AG09319 (cell line): ENCODE measurements at regions not wholly inside any gene's neighbourhood (a gene's known extent, or its start where the extent isn't known, plus 50 kb on each side); places are given as distances from the start of the nearest gene placed in this dataset.
"Not testable (repeated sequence)": the region's sequence is repeated elsewhere in the genome, so short reads cannot be mapped to it uniquely, and the experiment has no call there.

Experiments
- DNase-seq: peaks from one replicate; pipeline ENCODE4 v3.0.0-alpha.2; 2010; ENCODE audit warnings: low read depth; ENCODE audit errors: extremely low read depth
- TF ChIP-seq, protein P1 (sequence below): IDR thresholded peaks from 2 replicates; pipeline ENCODE4 v1.5.1; 2011; ENCODE audit warnings: low read depth, mild to moderate bottlenecking, inconsistent platforms, low read length, moderate library complexity

DNA sequence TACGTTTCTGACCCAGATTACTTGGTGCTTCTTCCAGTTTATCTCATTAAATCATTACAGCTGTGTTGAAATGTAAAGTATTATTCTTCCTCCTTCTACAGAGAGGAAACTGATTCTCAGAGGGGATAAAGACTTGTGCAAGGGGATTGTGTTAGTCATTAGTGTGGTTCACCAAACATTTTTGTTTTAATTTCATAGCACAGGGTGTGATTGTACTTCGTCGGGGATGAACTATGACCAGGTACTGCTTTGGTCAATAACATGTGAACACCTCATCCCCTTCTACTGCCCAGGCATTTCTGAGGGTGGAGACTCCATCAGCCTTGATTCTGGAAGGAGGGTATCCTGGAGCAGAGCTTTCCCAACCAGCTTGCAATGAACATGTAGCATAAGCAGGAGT is 120.2 kb upstream of the ALX4 start:
- no peak for DNase-seq
- TF ChIP-seq, protein P1, sequence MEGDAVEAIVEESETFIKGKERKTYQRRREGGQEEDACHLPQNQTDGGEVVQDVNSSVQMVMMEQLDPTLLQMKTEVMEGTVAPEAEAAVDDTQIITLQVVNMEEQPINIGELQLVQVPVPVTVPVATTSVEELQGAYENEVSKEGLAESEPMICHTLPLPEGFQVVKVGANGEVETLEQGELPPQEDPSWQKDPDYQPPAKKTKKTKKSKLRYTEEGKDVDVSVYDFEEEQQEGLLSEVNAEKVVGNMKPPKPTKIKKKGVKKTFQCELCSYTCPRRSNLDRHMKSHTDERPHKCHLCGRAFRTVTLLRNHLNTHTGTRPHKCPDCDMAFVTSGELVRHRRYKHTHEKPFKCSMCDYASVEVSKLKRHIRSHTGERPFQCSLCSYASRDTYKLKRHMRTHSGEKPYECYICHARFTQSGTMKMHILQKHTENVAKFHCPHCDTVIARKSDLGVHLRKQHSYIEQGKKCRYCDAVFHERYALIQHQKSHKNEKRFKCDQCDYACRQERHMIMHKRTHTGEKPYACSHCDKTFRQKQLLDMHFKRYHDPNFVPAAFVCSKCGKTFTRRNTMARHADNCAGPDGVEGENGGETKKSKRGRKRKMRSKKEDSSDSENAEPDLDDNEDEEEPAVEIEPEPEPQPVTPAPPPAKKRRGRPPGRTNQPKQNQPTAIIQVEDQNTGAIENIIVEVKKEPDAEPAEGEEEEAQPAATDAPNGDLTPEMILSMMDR, result no peak

DNA sequence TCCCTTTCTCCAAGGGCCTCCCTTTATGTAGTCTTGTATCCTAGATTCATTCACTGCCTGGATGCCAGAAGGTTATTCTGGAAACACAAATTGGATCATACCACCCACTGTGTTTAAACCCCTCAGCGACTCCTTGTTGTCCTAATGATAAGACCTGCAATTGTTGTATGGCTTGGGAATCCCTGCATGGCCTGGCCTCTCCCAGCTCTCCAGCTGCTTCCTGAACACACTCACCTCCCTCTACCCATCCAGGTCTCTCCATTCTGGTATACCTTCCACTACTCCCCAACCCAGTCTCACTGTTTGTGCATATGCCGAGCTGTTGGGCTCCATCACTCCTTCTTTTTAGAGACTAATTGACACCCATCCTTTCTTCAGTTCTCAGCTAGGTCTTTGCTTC is 124.3 kb upstream of the ALX4 start:
- DNase-seq, result no peak

DNA sequence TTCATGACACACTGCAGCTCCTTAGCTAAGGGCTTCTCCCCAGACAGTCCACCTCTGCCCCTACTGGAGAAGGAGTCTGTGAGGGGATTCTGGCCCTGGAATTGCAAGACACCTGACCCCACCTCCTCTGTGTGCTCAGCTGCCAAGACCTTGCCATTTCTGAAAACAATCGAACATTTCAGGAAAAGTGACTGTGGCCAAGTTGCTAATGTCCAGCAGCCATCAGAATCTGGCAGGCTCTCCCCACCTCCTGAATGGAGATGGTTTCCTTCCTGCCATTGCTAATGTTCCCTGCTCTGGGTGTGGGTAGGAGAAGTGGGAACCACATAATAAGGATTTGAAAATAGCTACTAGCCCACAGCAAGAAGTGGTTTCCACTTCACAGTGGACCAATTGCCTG is 127.2 kb upstream of the ALX4 start:
- TF ChIP-seq, protein P1, result no peak
- no peak for DNase-seq

More for the DNA sequence above, 124.3 kb upstream of the ALX4 start:
- TF ChIP-seq, protein P1, result no peak

DNA sequence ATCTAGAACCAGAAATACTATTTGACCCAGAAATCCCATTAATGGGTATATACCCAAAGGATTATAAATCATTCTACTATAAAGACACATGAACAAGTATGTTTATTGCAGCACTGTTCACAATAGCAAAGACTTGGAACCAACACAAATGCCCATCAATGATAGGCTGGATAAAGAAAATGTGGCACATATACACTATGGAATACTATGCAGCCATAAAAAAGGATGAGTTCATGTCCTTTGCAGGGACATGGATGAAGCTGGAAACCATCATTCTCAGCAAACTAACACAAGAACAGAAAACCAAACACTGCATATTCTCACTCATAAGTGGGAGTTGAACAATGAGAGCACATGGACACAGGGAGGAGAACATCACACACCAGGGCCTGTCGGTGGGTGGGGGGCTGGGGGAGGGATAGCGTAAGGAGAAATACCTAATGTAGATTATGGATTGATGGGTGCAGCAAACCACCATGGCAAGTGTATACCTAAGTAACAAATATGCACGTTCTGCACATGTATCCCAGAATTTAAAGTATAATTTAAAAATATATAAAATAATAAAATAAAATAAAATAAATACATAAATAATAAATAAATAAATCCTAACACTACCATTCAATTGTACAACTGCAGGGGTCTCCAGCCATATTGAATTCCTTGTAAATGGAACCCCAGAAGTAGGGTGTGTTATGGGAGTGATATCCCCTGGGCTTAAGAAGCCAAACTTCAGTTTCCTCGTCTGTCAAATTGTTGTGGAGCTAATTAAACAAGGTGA is 122.4 kb upstream of the CD82 start:
- DNase-seq, result not testable (repeated sequence)

DNA sequence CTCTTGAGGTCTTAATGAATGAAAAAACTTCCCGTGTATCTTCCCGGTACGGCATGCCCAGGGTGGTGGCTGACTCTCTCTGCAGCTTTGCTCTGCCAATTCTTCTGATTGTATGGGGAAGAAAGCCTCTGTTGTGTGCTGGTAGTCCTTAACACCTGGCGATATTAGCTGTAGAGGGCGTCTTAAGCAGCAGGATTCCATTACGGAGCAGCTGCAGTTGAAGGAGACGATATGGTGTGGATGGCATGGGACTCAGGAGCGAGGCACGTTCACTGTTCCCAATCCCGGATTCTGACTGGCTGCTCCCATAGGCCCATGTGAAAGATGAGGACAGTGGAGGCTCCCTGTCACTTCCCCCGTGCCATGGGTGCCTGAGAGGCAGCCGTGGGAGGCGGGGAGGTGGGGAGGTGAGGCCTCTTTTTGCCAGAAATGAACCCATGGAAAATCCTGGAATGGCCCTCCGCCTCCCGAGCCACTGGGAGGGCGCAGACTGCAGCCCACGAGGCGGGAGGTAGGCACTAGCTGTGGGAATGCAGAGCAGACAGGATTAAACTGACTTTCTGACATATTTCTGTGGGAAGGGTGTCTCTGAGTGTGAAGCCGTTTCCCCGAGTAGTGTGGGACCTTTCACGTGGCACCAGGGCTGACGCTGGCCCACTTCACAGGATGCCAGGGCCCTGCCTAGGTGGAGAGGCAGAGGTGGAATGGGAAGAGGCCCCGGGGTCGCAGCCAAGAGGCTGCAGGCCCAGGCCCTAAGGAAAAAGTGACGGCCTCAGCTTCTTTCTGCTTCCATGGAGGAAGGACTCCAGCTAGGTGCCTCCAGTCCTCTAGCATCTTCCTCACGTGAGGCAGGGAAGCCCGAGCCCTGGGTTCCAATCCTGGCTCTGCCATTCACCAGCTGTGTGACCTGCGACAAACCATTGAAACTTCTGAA is 121.4 kb upstream of the CD82 start:
- DNase-seq, result no peak
- TF ChIP-seq, protein P1, result no peak

DNA sequence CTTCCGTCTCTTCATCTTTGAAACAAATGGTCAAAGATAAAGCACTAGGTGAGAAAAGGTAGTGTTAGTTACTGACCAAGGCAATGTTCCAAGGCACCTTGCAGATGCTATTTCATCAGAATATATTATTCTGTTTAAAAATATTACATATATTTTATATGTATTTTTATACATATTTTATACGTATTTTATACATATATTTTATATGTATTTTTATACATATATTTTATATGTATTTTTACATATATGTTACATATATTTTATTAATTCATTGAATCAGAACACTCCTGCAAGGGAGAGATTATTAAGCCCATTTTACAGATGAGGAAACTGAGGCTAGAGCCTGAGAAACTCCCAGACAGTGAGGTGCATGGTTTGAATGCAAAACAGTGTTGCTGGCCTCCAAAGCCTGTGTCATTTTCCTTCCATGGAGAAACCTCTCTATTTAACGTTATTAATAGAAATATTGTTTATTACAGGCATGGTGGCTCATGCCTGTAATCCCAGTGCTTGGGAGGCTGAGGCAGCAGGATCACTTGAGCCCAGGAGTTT is 120.6 kb upstream of the CD82 start:
- TF ChIP-seq, protein P1, result no peak
- DNase-seq, result no peak

DNA sequence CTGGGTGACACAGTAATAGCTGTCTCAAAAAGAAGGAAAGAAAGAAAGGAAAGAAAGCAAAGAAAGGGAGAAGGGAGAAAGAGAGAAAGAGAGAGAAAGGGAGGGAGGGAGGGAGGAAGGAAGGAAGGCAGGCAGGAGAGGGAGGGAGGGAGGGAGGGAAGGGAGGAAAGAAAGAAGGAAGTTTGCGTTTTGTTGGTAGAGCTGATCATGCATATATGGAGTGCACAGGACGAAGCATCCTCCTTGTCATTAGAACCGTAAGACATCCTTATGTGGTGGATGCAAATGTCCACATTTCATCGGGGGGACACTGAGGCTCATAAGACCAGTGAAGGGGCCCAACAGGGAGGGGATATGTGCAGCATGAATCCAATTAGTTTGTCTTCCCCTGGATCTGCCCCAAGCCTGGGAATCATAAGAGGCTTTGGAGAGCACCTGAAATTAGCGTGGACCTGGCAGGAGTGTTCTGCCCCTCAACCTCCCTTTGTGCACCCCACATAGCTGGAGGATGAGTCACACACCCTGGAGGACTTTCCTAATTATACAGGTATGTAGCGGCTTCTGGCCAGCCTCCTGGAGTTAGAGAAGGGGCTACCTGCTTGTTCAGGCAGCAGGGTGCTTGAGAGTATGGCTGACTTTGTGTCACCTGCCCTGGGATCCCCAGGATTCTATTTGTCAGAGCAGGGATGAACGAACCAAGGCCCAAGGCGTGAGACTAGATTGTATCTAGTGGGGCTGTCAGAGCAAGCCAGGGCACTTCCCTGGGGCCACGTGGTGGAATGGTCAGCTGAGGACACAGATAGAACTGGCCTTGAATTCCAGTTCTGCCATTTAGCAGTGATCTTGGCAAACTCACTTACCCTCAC is 119.7 kb upstream of the CD82 start:
- TF ChIP-seq, protein P1, result no peak

More for the DNA sequence above, 119.7 kb upstream of the CD82 start:
- DNase-seq, result no peak
